Fibroblast of villous mesenchyme (primary cell): ENCODE measurements at regions not wholly inside any gene's neighbourhood (a gene's known extent, or its start where the extent isn't known, plus 50 kb on each side); places are given as distances from the start of the nearest gene placed in this dataset.

Source experiments
- DNase-seq: peaks from one replicate; pipeline ENCODE4 v3.0.0-alpha.2; 2010; ENCODE audit warnings: low read depth
- H3K4me3 ChIP-seq: 2 replicates; pipeline ENCODE4 v1.5.1; 2011; ENCODE audit warnings: low read depth, mild to moderate bottlenecking, low read length
- TF ChIP-seq, protein P1 (sequence below): IDR thresholded peaks from 2 replicates; pipeline ENCODE4 v1.5.1; 2012; ENCODE audit warnings: low read depth, mild to moderate bottlenecking, low read length; ENCODE audit not compliant: insufficient read depth

DNA sequence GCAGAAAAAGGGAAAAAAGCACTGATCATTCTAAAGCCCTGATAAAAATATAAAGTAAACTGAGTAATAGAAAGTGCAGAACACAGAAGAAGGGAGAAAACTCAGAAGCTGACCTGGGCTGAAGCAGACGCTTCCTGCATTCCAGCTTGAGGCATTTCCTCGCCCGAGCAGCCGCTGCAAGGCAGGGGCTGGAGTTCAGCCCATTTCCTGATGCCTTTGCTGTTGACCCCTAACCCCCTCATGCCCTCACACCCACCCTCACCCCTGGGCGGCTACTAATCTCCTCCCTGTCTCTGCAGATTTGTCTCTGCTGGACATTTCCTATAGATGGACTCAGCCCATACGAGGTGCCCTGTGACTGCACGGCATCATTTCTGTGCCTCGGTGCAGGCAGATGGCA, 227.8 kb downstream of the NPHP4 start:
- TF ChIP-seq, protein P1, sequence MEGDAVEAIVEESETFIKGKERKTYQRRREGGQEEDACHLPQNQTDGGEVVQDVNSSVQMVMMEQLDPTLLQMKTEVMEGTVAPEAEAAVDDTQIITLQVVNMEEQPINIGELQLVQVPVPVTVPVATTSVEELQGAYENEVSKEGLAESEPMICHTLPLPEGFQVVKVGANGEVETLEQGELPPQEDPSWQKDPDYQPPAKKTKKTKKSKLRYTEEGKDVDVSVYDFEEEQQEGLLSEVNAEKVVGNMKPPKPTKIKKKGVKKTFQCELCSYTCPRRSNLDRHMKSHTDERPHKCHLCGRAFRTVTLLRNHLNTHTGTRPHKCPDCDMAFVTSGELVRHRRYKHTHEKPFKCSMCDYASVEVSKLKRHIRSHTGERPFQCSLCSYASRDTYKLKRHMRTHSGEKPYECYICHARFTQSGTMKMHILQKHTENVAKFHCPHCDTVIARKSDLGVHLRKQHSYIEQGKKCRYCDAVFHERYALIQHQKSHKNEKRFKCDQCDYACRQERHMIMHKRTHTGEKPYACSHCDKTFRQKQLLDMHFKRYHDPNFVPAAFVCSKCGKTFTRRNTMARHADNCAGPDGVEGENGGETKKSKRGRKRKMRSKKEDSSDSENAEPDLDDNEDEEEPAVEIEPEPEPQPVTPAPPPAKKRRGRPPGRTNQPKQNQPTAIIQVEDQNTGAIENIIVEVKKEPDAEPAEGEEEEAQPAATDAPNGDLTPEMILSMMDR: no peak
- DNase-seq: no peak
- H3K4me3 ChIP-seq: no peak overlapping the region

DNA sequence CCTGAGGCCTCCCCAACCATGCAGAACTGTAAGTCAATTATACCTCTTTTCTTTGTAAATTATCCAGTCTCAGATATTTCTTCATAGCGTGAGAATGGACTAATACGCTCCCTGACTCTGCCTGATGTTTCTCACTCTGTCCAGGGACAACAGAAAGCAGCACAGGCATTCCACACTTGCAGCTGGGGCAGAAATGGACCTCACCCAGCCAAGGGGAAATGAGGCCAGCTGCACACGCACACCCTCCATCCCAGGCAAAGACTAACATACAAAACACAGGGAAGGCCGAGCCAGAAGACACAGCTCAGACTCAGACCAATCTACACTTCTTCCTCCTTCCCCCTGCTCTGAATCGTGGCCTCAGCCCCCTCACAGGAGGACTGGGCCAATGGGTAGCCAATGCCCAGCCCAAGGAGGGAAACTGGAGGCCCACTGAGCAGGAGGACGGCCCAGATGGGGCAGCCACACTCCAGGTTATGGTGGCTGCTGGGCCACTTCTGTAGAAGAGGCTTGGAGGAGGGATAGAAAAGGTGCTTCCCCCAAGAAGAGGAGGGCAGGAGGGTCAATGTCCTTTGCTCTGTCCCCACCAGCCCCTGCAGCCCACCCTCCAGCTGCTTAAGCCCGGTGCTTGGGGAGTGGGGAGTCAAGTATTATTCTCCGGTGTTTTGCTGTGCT, 228.4 kb downstream of the NPHP4 start:
- no peak for DNase-seq
- TF ChIP-seq, protein P1: no peak
- H3K4me3 ChIP-seq: no peak overlapping the region

DNA sequence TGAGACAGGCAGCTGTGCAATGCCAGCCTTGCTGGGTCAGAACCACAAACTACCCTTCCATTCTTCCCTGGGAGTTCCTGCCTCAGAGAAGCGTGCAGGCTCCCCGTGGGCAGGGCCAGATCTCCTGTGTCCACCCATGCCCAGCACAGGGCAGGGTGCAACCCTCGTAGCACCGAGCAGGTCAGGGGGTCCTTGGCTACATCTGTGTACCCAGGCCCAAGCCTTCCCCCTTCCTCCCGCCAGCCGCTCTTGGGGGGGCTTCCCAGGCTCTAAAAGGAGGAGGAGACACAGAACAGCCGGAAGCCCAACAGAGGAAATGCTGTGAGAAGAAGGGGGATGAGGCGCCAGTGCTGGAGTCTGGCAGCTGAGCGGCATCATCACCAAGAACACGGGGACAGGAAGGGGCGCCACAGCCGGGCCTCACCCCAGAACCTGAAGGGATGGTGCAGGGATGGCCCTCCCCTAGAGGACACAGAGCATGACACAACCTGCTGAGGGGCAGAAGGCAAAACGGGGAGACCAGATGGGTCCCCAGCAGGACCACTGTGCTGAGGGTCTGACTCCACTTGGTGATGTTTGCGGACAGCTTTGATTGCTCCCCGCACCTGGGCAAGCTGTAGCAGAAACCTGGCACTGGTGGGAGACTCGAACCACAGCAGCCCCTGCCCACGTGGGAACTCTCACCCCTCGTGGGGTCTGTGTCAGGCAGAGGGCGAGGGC, 233.2 kb downstream of the NPHP4 start:
- TF ChIP-seq, protein P1: no peak
- no peak overlapping the region for H3K4me3 ChIP-seq
- no peak for DNase-seq

DNA sequence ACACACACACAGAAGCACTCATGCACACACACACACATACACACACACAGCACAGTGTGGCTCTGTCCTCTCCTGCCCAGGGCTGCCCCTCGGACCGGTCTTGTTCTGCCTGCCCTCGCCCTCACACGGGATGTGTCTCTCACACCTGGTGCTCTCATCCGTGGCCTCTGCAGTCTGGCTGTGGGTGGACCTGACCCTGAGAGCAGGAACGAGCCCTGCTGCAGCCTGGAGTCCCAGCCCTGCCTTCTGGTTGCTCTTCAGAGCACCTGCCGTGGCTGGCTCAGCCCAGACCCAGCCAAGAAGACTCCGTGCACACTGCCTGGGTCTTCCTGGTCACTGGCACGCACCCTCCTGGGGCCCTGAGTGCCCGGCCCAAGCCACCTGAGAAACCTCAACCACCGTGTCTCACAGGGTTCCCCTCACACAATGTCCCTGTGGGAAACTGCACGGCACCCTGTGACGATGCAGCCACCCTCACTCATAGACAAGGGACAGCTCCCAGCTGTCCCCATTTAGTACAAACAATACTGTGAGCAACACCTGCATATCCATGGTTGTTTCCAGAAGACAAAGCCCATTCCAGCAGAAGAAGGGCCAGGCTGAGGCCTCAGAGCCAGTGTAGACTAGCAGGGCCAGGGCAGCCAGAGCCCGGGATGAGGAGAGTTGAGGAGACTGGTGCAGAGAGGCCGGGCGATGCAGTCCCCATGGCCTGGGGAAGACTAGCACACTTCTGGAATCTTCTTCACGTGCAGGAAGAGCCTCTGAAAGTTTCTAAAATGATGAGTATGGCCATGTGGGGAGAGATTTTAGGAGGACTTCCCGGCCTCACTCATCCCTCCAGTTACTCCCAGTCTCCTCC, 234.0 kb downstream of the NPHP4 start:
- DNase-seq: no peak
- TF ChIP-seq, protein P1: no peak
- H3K4me3 ChIP-seq: no peak overlapping the region

DNA sequence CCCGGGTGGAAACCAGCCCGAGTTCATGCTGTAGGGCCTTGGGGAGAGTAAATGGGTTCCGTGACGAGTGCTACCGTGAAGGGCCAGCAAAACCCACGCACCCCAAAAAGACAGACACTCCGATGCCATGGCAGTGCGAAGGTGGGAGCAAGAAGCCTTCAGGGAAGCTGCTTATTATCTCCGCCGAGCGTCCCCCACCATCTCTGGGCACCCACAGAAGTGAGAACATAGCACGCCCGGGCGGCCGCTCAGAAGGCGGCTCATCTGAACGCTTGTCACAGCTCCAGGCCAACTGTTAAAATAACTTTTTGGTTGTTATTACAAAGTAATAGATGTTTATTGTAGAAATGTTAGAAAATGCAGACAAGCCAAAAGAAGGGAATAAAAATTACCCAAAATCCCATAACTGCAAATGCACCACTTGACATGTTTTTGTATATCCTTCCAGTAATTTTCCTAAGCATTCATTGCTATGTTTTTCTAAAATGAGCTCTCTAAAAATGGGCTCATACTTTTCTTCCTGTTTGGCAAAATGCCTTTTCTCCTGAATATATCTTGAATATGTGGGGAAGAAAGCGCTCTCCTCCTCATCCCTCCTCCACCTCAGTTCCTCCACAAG, 234.9 kb downstream of the NPHP4 start:
- H3K4me3 ChIP-seq: no peak overlapping the region
- no peak for DNase-seq
- TF ChIP-seq, protein P1: no peak

DNA sequence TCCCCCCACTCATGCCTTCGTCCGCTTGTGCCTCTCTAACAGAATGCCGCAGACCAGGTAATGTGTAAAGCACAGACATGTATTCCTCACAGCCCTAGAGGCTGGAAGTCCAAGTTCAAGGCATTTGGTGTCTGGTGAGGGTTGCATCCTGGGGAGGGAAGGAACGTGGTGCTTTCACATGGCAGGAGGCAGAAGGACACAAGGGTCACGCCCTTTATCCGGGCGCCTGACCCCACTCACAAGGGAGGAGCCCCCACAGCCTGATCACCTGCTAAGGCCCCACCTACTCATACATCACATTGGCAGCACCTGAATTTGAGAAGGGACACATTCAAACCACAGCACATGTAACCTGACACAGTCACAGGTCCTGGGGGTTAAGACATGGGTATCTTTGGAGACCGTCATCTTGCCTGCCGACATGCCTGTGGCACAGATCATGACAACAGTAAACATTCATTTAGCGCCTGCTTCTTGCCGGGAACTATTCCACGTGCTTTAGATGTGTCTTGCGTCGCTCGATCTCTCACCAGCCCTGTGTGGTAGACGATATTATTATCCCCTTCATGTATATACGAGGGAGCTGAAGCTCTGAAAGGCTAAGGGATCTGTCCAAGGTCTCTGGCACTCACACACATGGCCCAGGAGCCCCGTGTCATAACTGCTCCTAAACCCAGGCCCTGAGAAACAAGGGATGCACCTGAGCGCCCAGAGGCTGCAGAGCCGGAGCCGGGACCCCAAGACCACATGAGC, 235.6 kb downstream of the NPHP4 start:
- TF ChIP-seq, protein P1: no peak
- no peak overlapping the region for H3K4me3 ChIP-seq

More for the DNA sequence above, 235.6 kb downstream of the NPHP4 start:
- DNase-seq: no peak
